GM12878 (cell line): ENCODE measurements at regions not wholly inside any gene's neighbourhood (a gene's known extent, or its start where the extent isn't known, plus 50 kb on each side); places are given as distances from the start of the nearest gene placed in this dataset.

Experiments
- ATAC-seq: fragments of 200-7000 bp; cut with Tn5 transposase; 3 replicates; pipeline ENCODE4 v1.9.1; 2020; ENCODE audit warnings: mild to moderate bottlenecking, moderate library complexity
- BruUV-seq: library from RNA; stranded (reverse); fragments of 400-500 nt; replicated peaks from 2 replicates; lab custom pipeline; 2021; lab: Mats Ljungman, UMichigan
- CTCF ChIA-PET: fragments of 300-600 bp; sonication (Branson Sonifier 250); formaldehyde crosslinking; extraction: SDS; loops from one replicate; lab custom pipeline; 2021; ENCODE audit warnings: inconsistent platforms; lab: Yijun Ruan, JAX
- POLR2A ChIA-PET: fragments of 350-600 bp; formaldehyde crosslinking; extraction: SDS; loops from one replicate; lab custom pipeline; 2021; ENCODE audit warnings: inconsistent platforms; lab: Charles Lee
- RAD21 ChIA-PET: fragments of 300-600 bp; sonication (Branson Sonifier 250); formaldehyde crosslinking; loops from one replicate; lab custom pipeline; 2023; ENCODE audit warnings: antibody characterized with exemption; ENCODE audit not compliant: unreplicated experiment; lab: Charles Lee
- SMC1A ChIA-PET: fragments of 300-600 bp; sonication (Branson Sonifier 250); formaldehyde crosslinking; loops from one replicate; lab custom pipeline; 2023; ENCODE audit not compliant: unreplicated experiment, uncharacterized antibody; lab: Charles Lee
- DNase-seq: peaks from one replicate; pipeline ENCODE4 v3.0.0-alpha.2; 2011; ENCODE audit warnings: low read depth, low spot score
- FAIRE-seq: peaks from 3 replicates; lab custom pipeline; 2011; peaks lifted over from hg19 to GRCh38; lab: Jason Lieb, UNC
- H2AFZ ChIP-seq: 2 replicates; pipeline ENCODE4 v1.6.0; 2011; ENCODE audit warnings: low read depth, low read length, control low read depth; ENCODE audit not compliant: control insufficient read depth
- H3K27ac ChIP-seq: 2 replicates; pipeline ENCODE4 v1.5.1; 2011; ENCODE audit warnings: control low read depth; ENCODE audit not compliant: control insufficient read depth, insufficient read depth
- H3K27me3 ChIP-seq, 2 experiments: replicated peaks in 1 of 2; 2 replicates each; pipeline versions ENCODE4 v1.6.0 to v1.6.1; 2011; ENCODE audit warnings: low read length in 1 of 2; ENCODE audit not compliant: control insufficient read depth in 2 of 2, insufficient read depth in 2 of 2
- H3K36me3 ChIP-seq, 2 experiments: 2 replicates each; pipeline ENCODE4 v1.5.1; 2011; ENCODE audit warnings: low read length in 1 of 2; ENCODE audit not compliant: control insufficient read depth in 2 of 2, insufficient read depth in 2 of 2
- H3K4me1 ChIP-seq: 2 replicates; pipeline ENCODE4 v1.6.1; 2011; ENCODE audit warnings: mild to moderate bottlenecking, low read length, moderate library complexity, mixed read lengths; ENCODE audit not compliant: control insufficient read depth, insufficient read depth
- H3K4me2 ChIP-seq: 2 replicates; pipeline ENCODE4 v1.6.0; 2011; ENCODE audit warnings: control low read depth; ENCODE audit not compliant: control insufficient read depth, insufficient read depth
- H3K4me3 ChIP-seq: fragments of 200-600 bp; sonication (generic); 2 replicates; pipeline ENCODE4 v1.5.1; 2016
- H3K79me2 ChIP-seq: 2 replicates; pipeline ENCODE4 v1.6.0; 2011; ENCODE audit warnings: low read length; ENCODE audit not compliant: control insufficient read depth, insufficient read depth
- H3K9ac ChIP-seq: 2 replicates; pipeline ENCODE4 v1.8.0; 2011; ENCODE audit warnings: low read length, control low read depth, mixed read lengths; ENCODE audit not compliant: control insufficient read depth, insufficient read depth
- H3K9me3 ChIP-seq: replicated peaks from 3 replicates; pipeline ENCODE4 v1.5.1; 2011; ENCODE audit warnings: mild to moderate bottlenecking, low read length; ENCODE audit not compliant: control insufficient read depth, insufficient read depth
- H4K20me1 ChIP-seq: 2 replicates; pipeline ENCODE4 v1.6.0; 2011; ENCODE audit not compliant: control insufficient read depth, insufficient read depth
- BMI1 ChIP-seq: fragments of 450-650 bp; IDR thresholded peaks from 2 replicates; pipeline ENCODE4 v1.6.1; 2016; ENCODE audit warnings: mild to moderate bottlenecking, moderate library complexity, borderline replicate concordance
- PAX5 ChIP-seq: IDR thresholded peaks from 2 replicates; pipeline ENCODE4 v1.6.1; 2011; ENCODE audit warnings: low read depth, low read length, borderline replicate concordance
- RB1 ChIP-seq: fragments of 450-650 bp; formaldehyde crosslinking; IDR thresholded peaks from 2 replicates; pipeline ENCODE4 v1.6.1; 2017; ENCODE audit warnings: mild to moderate bottlenecking, borderline replicate concordance
- SMC3 ChIP-seq: IDR thresholded peaks from 2 replicates; pipeline ENCODE4 v1.6.1; 2011; ENCODE audit warnings: low read length, improper control_type of control experiment, borderline replicate concordance
- WGBS: methylation state at CpG from one replicate; pipeline ENCODE4 v1.1.6; 2016; ENCODE audit warnings: low lambda C conversion rate; ENCODE audit not compliant: insufficient replicate concordance, insufficient coverage; ENCODE audit errors: missing lambda C conversion rate; 5-methylcytosine and 5-hydroxymethylcytosine counted together
- in situ Hi-C: fragments of 300-500 bp; cut with MboI; formaldehyde crosslinking; loops from 9 replicates; pipeline ENCODE4 v1.14.3; 2018; ENCODE audit warnings: mixed read lengths
- intact Hi-C: fragments of 100-400 bp; cut with micrococcal nuclease; formaldehyde crosslinking; loops from one replicate; pipeline ENCODE4 v1.14.2; 2022; ENCODE audit not compliant: unreplicated experiment

- FAIRE-seq = no peak
- ChIA-PET RAD21 (interaction anchor here (1.2 kb wide), 1 partner anchor 9 kb away, joined by 3 read pairs; no protein-coding TSS in a partner anchor), SMC1A (interaction anchor here (0.5 to 0.8 kb wide), 2 partner anchors 84 to 159 kb away, joined by 3 to 4 read pairs; no protein-coding TSS in a partner anchor), CTCF (interaction anchor here (1.2 to 1.5 kb wide), 4 partner anchors 16 to 139 kb away, joined by 3 to 4 read pairs (median 3); no protein-coding TSS in a partner anchor), POLR2A (no interaction called here)
- Histone ChIP-seq H3K27ac (no peak overlapping the region), H3K4me2 (no peak overlapping the region), H2AFZ (no peak overlapping the region), H3K4me3 (no peak overlapping the region), H3K36me3 (no peaks in the 10 kb centered on the region), H3K27me3 (0 out of 4 replicates have a peak, but pooled peaks cover 0 to 2% of the 10 kb centered on the region in 2 experiments), H3K4me1 (no peaks in the 10 kb centered on the region), H3K9ac (no peak overlapping the region), H3K9me3 (no peaks in the 10 kb centered on the region; the same call in 2 of the 3 replicates), H4K20me1 (no peaks in the 10 kb centered on the region), H3K79me2 (no peaks in the 10 kb centered on the region)
- no peak for DNase-seq
- intact Hi-C loops (no loop called here), in situ Hi-C loops (no loop called here)
- TF ChIP-seq PAX5 (no peak), BMI1 (peak; percentile 46; the same call in 1 of the 2 replicates)
- BruUV-seq = no TSS peak
- WGBS = 33% methylated on average over 15 of the region's 15 CpGs
- no peak for ATAC-seq
Measured at GRCh38 chr9:15370466-15371447, 51.9 kb upstream of the SNAPC3 start.

GRCh38 chr9:15369871-15370270 is 52.8 kb upstream of the SNAPC3 start:
- H3K4me2 ChIP-seq = no peak overlapping the region
- intact Hi-C loops = no loop called here
- TF ChIP-seq SMC3 (no peak), RB1 (no peak)
- no peak for DNase-seq
- in situ Hi-C loops = no loop called here
- H3K4me1 ChIP-seq = no peaks in the 10 kb centered on the region
- no peaks in the 10 kb centered on the region for H3K9me3 ChIP-seq
- no peaks in the 10 kb centered on the region for H4K20me1 ChIP-seq
- H3K36me3 ChIP-seq = no peaks in the 10 kb centered on the region
- WGBS = 0% methylated on average over 1 of the region's 1 CpG
- H3K27me3 ChIP-seq = 0 out of 4 replicates have a peak, but pooled peaks cover 0 to 2% of the 10 kb centered on the region in 2 experiments
- H3K79me2 ChIP-seq = no peaks in the 10 kb centered on the region
- SMC1A ChIA-PET = interaction anchor here (0.8 kb wide), 1 partner anchor 83 kb away, joined by 3 read pairs; no protein-coding TSS in a partner anchor
- H3K27ac ChIP-seq = no peak overlapping the region
- no peak overlapping the region for H3K9ac ChIP-seq
- H2AFZ ChIP-seq = no peak overlapping the region
- CTCF ChIA-PET = interaction anchor here (1.2 to 1.4 kb wide), 3 partner anchors 15 to 138 kb away, joined by 3 to 4 read pairs (median 3); no protein-coding TSS in a partner anchor
- RAD21 ChIA-PET = interaction anchor here (1.2 kb wide), 1 partner anchor 9 kb away, joined by 3 read pairs; no protein-coding TSS in a partner anchor
- H3K4me3 ChIP-seq = no peak overlapping the region
- no peak for ATAC-seq
- BruUV-seq = no TSS peak
- no peak for FAIRE-seq
- POLR2A ChIA-PET = no interaction called here
